ENCODE measurements at regions not wholly inside any gene's neighbourhood (a gene's known extent, or its start where the extent isn't known, plus 50 kb on each side); places are given as distances from the start of the nearest gene placed in this dataset.

GRCh38 chr18:35826477-35826876 is 146.0 kb upstream of the RMP24 start:
- TF ChIP-seq CTCF (IDR thresholded peaks at IDR 0.05), result no peak
- TF ChIP-seq RAD21 (conservative IDR thresholded peaks at IDR 0.05 in 1 of 2, IDR thresholded peaks at IDR 0.05 in 1 of 2), result no peak
